Cardiac septum (tissue), 1 donor: ENCODE measurements at regions not wholly inside any gene's neighbourhood (a gene's known extent, or its start where the extent isn't known, plus 50 kb on each side); places are given as distances from the start of the nearest gene placed in this dataset.

ENCODE experiments used
- DNase-seq: peaks from one replicate; pipeline ENCODE4 v3.0.0-alpha.2; 2020; ENCODE audit warnings: low spot score
- intact Hi-C: fragments of 100-400 bp; cut with DNase I; formaldehyde crosslinking; loops from one replicate; pipeline ENCODE4 v1.14.0; 2022
- donor health status: DM: no; HTN: no; CAD: no.

DNA sequence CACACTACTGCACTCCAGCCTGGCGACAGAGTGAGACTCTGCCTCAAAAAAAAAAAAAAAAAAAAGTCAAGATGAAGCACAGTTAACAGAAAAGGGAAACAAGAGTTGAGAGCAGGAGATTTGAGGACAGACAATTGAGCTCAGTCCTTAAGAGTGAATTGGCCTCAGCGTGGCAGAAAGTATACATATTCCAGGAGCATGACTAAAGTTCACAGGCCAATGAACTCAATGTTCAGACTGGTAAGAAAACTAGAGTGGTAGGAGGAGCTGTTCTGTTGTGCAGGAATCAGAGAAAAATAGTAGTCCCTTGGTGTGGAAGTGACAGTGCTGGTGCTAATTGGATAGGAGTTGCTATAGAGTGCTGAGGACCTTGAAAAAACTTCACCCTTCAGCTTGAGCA, 60.0 kb downstream of the NRN1 start:
- intact Hi-C loops = no loop called here

DNA sequence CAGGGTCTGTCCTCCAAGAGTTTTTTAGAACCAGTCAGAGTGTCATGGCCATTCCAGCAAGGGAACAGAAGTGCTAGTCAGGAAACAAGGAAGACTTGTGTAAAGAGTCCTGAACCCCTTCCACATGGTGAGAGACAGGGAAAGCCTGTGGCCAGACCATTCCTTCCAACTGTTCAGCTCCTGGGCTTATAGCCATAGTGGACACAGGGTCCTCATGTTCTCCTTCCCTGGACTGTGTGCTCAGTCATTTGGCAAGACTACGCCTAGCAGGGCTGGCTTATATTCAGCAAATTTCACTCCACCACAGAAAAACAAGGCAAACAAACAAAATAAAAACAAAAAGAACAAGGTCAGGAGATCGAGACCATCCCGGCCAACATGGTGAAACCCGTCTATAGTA, 60.5 kb downstream of the NRN1 start:
- intact Hi-C loops = no loop called here
- DNase-seq = no peak

More for the DNA sequence above, 60.0 kb downstream of the NRN1 start:
- no peak for DNase-seq

DNA sequence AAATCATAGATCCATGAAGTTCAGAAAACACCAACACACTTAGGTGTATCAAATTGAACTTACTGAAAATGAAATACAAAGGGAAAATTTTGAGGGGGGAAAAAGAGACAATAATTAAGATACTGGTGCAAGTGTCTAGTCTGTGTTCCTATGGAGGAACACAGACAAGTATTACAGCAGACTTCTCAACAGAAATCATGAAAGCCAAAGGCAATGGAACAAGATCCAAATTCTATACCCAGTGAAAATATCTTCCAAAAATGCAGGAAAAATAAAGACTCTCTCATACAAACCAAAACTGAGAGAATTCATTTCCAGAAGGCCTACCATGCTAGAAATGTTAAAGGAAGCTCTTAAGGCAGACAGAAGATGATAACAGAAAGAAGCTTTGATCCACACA, 63.1 kb downstream of the NRN1 start:
- intact Hi-C loops = no loop called here
- no peak for DNase-seq

DNA sequence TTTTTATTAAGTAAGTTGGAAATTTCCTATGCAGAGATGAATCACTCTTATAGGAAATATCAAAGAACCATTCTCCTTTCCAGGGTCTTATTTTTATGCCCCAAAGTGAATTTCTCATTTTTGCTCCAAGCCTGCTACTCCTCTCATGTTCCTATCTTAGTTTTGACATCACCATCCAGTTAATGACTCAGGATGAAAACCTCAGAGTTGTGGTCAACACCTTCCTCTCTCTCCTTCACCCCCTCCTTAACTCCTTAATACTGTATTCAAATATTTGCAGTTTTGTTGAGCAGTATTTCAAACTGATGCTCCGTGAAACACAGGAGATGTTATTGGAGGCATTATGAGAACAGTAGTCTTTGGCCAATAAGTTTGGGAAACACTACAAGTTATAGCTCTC, 64.1 kb downstream of the NRN1 start:
- DNase-seq = no peak
- intact Hi-C loops = no loop called here

DNA sequence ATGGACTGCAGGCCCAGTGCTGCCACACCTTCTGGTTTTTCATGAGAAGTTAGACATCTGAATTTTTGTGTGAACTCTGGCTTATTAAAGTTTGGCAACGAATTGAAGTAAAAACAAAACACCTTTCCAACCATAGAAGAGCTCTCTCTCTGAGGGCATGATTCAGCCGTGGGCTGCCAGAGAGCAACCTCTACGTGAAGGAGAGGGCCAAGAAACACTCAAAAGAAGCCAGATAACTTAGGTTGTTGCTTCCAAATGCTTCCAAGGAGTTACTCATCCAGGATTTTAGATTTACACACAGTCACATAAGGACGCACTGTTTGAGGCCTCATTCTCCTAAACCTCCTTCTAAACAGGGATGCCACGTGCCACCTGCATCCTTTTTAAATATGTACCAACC, 65.5 kb downstream of the NRN1 start:
- intact Hi-C loops = no loop called here
- DNase-seq = no peak

DNA sequence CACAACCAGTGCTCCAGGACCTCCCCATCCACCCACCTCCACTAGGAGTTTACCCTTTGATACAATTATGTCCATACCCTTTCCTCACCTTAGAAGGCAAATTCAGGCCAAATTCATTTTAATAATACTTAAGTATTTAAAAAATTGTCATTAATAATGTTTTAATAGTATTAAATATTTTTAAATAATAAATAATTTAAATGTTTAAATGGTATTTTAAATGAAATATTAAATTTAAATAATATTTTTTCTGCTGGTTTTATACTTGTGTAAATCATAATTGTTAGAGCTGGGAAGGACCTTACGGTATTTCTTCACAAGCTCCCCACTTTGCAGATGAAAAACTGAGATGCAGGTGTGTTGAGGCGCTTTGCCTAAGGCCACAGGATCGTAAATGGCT, 67.8 kb downstream of the NRN1 start:
- no peak for DNase-seq
- intact Hi-C loops = no loop called here

DNA sequence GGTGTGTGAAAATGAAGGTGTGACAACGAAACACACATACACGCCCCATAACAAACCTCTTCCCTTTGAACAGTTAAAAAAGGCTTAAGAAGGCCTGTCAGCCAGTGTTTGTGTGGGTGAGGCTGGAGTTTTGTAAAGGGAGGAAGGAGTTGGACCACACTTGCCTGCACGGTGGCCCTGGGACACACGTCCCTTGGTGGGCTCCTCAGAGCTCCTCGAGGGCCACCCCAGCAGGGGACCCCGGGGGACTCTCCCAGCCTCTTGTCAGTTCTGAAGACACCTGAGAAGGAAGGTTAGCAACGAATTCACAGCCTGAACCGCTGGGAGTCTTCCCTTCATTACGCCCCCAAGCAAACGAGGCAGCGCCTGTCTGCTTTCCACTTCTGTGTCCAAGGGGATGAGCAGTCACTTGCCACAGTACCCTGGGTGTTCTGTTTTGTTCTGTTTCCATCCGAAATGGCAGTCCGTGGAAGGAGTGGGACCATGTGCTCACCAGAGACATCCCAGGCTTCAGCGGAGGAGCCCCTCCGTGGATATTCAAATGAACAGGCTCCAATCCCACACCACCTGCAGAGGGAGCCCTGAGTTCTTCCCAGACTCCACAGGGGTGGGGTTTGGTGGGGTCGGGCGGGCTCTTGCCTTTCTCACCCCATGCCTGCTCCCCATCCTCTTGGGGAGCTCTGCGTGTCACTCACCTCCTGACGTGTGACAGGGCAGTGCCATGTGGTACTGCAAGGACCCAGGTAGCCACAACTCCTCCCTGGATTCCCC, 68.6 kb downstream of the NRN1 start:
- DNase-seq = no peak
- intact Hi-C loops = no loop called here

DNA sequence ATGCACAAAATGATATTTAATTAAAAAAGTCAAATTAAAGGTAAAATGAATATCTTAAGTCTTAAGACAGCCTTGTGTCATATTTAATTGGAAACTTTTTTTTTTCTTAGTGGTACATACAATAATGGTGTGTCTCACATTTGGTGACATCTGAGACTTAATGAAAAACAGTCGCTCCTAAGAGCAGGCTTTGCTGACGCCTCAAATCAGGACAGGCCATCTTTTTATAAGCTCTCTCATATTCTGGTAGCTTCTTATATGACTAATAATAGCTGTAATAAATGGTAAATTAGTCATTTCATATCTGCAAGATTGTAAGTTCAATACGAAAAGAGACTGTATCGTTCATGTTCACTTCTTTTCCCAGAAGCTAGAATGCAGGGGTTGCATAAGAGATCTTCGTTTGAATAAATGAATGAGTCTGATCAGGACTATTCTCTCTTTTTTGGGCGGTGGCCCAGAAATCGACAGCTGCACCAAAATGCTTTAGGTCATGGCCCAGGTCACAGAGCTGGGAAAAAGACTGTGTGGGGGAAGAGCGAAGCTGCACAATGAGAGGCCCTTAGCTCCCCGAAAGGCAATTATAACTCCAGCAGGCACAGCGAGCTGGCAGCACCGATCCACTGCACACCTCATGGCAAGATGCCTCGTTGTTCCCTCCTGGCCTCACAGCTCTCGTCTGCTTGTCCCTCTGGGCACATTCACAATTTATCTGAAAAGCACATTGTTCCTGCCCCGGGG, 69.4 kb downstream of the NRN1 start:
- DNase-seq = no peak
- intact Hi-C loops = no loop called here

DNA sequence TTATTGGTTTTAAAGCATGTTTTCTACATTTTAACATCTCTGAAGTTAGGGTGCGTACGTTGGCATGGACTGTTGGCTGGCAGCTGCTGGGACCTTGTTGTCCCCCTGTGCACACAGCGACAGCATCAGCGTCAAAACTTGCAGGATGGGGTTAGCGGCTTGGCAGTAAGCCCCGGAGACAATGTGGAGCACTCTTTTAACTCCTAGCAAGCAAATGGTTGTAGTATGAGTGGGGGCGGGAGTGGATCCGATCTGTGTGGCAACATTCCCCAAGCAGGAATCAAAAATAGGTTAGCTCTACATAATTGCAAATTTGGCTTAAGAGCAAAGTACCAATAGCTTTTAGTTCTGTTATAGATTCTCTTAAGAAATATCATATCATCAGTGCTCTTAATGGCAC, 70.1 kb downstream of the NRN1 start:
- intact Hi-C loops = no loop called here
- no peak for DNase-seq

DNA sequence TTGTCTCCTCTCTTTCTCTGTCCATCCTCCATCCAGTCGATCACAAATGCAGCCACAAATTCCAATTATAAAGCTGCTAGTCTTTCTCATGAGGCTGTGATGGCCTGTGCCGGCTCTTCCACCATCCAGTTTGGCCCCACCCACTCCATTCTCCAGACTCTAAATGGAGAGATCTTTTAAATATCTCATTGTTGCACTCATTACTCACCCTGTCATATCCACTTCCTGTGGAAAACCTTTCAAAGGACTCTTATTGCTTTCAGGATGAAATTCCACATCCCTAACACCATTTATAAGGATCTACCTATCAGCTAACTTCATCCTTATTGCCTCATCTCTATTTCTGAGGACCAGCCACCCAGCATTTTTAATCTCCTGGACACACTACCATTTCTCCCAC, 70.6 kb downstream of the NRN1 start:
- DNase-seq = no peak
- intact Hi-C loops = no loop called here

DNA sequence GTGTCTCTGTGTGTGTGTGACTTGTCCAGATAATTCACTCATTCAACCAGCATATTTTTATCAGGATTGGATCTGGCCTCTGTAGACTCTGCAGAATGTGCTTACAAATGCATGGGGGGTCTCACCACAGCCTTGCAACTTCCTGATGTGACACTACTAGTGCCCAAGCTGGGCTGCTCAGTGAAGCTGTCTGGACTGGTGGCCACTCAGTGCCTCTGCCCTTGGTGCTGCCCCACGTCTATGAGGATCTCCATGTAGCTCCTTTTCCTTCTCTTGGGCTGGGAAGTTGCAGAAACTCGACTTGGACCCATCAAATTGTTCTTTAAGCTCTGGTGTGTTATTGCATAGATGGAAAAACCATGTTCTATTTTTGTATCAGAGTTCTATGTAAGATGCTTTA, 75.8 kb downstream of the NRN1 start:
- no peak for DNase-seq
- intact Hi-C loops = no loop called here

DNA sequence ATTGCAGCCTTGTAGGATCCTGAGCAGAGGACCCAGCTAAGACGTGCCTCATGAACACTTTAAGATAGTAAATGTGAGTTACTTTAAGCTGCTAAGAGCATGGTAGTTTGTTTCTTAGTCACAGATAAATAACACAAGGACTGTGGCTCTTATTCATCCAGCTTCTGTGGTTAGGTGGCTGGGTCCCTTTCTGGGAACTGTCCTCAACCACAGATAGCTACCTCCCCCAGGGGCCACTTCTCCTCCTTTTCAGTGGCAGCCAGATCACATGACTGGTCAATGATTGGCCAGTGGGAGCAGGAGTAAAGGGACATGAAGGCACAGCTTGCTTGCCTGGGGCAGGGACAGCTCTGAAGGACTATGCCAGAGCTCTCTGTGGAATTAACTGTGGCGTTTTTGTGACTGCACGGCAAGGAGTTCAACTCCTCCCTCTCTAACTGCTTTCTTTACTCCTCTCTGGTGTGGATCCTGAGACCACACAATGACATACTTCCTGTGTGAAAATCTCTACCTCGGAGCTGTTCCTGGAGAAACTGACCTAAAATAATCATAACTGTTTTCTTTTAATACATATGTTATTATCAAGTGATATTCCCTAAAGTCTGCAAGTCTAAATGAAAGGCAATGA, 76.5 kb downstream of the NRN1 start:
- no peak for DNase-seq
- intact Hi-C loops = no loop called here

DNA sequence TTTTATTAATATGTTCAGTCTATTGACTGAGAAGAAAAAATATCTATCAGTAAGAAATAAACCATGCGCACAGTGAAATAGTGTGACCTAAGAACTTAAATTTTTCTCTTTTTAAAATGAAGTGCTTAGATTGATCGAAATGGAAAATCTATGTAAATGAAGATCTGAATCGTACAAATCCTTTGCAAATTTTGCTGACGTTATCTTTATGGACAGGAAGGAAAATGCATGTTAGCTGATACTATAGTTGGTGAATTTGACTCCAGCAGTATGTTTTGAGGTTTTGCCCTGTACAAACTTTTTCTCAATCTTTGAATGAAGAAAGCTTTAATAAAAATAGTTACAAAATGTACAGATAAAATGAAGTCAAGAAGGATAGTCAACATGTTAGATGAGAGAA, 82.9 kb downstream of the NRN1 start:
- intact Hi-C loops = no loop called here
- DNase-seq = no peak

DNA sequence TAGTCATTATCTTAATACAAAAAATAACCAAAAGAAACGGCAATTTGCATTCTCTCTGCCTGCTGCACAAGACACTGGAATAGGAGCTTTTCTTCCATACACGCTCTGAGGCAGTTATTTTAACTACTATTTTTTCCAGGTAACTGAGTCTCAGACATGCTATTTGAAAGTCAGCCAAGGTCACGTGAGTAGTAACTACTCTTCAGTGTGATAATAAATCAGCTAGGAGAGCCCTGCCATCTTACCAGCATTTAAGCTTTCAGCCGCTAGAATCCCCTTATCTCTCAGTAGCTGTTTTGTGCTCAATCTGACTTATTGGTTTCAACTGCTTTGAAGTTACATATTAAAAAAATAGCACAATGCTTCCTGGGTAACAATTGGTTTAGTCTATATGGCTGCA, 84.5 kb downstream of the NRN1 start:
- no peak for DNase-seq
- intact Hi-C loops = no loop called here

DNA sequence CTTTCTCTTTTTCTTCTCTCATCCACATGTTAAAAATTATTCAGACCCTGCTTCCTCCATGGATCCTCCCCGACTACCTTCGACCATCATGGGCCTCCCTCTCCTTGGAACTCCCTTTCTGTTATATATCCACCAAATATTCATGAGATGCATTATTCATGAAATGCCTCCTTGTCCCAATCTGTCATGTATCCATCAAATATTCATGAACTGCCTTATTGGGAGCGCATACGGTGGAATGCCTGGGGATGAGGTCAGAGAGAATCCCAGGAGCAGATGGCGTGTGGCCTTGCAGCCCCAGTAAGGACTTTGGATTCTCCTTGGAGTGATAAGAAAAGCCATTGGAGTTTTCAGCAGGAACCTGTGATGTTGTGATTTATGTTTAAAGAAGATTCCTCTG, 97.0 kb downstream of the NRN1 start:
- DNase-seq = no peak
- intact Hi-C loops = no loop called here

DNA sequence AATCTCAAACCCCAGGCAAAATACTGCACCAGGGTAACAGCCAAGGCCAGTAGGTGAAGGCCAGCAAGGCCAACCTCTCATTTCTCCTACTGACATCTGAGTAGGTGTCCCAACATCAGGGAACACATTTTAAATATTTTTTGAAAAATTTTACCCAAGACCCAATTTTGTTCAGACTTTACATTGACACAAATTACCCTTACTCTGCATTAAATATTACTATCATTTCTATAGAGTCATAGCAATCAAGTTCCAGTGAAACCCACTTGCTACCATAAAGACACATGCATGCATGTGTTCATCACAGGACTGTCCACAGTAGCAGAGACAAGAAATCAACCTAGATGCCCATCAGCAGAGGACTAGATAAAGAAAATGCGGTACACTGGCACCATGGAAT, 99.9 kb downstream of the NRN1 start:
- intact Hi-C loops = no loop called here
- no peak for DNase-seq

DNA sequence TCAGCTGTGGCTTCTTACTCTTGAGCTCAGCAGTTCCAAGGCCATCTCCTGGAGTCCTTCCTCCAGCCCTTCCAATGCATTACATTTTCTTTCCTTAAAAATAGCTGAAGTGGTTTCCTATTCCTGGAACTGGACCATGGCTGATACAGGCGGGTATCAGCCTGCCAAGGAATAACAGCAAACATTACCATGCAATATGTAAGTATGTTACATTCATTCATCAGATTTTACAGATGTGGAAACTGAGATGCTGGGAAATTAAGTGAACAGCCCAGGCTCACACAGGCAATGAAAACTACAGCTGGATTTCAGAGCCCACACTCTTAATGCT, 100.4 kb downstream of the NRN1 start:
- intact Hi-C loops = no loop called here
- DNase-seq = no peak

DNA sequence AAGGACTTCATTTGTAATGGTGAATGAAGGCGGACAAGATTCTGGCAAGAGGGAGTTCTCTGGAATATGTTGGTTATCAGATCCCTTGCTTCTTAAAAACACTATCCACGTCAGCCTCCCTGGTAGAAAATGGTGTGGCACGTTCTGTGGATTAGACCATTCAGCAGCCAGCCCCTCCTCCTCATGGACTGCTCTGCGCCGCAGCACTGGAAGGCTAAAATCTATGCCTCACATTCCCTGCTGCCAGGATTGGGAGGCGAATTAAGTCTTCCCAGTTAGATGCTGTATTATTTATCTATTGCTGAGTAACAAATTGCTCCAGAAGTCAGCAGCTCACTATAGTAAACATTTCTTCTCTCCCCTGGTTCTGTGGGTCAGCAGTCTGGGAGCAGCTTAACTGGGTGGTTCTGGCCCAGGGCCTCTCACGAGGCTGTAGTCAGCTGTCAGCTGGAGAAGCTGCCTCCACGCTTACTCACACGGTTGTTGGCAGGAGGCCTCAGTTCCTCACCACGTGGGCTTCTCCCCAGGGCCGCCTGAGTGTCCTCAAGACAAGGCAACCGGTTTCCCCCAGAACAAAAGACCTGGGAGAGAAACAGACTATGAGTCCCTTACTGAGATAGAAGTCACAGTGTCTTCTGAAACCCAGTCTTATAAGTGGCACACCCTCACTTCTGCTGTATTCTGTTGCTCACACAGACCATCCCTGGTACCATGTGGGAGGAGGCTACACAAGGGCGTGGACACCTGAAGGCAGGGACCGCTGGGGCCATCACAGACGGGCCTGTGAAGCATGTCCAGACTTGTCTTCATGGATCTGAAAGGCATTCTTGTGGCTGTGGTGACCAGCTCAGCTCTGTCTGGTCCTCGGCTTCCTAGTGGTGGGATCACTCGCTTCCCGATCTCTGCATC, 101.0 kb downstream of the NRN1 start:
- DNase-seq = peak; percentile 79
- intact Hi-C loops = no loop called here

DNA sequence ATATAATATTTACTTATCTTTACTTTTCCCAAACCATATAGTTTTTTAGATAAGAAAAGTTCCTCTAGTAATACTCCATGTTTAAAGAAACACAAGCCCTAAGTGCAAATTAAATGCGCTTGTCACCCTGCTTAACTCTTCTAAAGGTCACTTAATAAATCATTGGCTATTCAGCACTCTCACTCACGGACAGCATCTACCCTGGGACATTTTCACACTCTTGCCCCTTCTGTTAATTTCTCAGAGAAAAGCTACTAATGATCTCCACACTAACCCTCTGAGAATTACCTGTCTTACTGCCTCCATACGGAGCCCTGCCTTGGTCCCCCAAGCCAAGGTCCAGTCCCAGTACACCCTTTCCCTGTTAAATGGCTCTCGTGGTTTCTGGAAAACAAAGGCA, 102.2 kb downstream of the NRN1 start:
- intact Hi-C loops = no loop called here
- DNase-seq = no peak
